HEK293 (cell line): ENCODE measurements at regions not wholly inside any gene's neighbourhood (a gene's known extent, or its start where the extent isn't known, plus 50 kb on each side); places are given as distances from the start of the nearest gene placed in this dataset.

Experiments
- AEBP2 ChIP-seq: fragments of 450-650 bp; formaldehyde crosslinking; IDR thresholded peaks from 2 replicates; pipeline ENCODE4 v1.5.1; 2016; ENCODE audit warnings: missing biosample characterization, missing genetic modification characterization, borderline replicate concordance
- BCL11B ChIP-seq: fragments of 450-650 bp; formaldehyde crosslinking; IDR thresholded peaks from 2 replicates; pipeline ENCODE4 v1.5.1; 2016; ENCODE audit warnings: low read depth, missing biosample characterization, missing genetic modification characterization
- EGR2 ChIP-seq: fragments of 450-650 bp; formaldehyde crosslinking; IDR thresholded peaks from 2 replicates; pipeline ENCODE4 v1.5.1; 2016; ENCODE audit warnings: low read depth, missing biosample characterization, missing genetic modification characterization
- PRDM1 ChIP-seq: fragments of 450-650 bp; formaldehyde crosslinking; IDR thresholded peaks from 2 replicates; pipeline ENCODE4; 2016; ENCODE audit warnings: missing biosample characterization, missing genetic modification characterization
- SCRT1 ChIP-seq: fragments of 450-650 bp; formaldehyde crosslinking; IDR thresholded peaks from 2 replicates; pipeline ENCODE4 v1.5.1; 2016; ENCODE audit warnings: missing biosample characterization, missing genetic modification characterization, borderline replicate concordance
- SETDB1 ChIP-seq: IDR thresholded peaks from one replicate; pipeline ENCODE4 v1.6.1; 2017; ENCODE audit warnings: mild to moderate bottlenecking, low read length, moderate library complexity, mixed read lengths; ENCODE audit not compliant: insufficient read length
- TCF7L2 ChIP-seq: IDR thresholded peaks from 2 replicates; pipeline ENCODE4 v1.6.1; 2011; ENCODE audit warnings: low read depth, mild to moderate bottlenecking, inconsistent platforms, low read length, moderate library complexity, borderline replicate concordance
- ZBTB17 ChIP-seq: fragments of 450-650 bp; formaldehyde crosslinking; IDR thresholded peaks from 2 replicates; pipeline ENCODE4 v1.5.1; 2016; ENCODE audit warnings: missing biosample characterization, missing genetic modification characterization
- ZBTB20 ChIP-seq: fragments of 450-650 bp; formaldehyde crosslinking; IDR thresholded peaks from 2 replicates; pipeline ENCODE4 v1.5.1; 2016; ENCODE audit warnings: missing biosample characterization, missing genetic modification characterization
- ZBTB44 ChIP-seq: fragments of 450-650 bp; IDR thresholded peaks from 2 replicates; pipeline ENCODE4 v1.5.1; 2018; ENCODE audit warnings: missing biosample characterization, mild to moderate bottlenecking, missing genetic modification characterization
- ZNF138 ChIP-seq: fragments of 450-650 bp; formaldehyde crosslinking; IDR thresholded peaks from 2 replicates; pipeline ENCODE4 v1.5.1; 2016; ENCODE audit warnings: missing biosample characterization, missing genetic modification characterization, borderline replicate concordance
- ZNF175 ChIP-seq: fragments of 450-650 bp; formaldehyde crosslinking; IDR thresholded peaks from 2 replicates; pipeline ENCODE4 v1.5.1; 2016; ENCODE audit warnings: missing biosample characterization, missing genetic modification characterization
- ZNF18 ChIP-seq: fragments of 450-650 bp; formaldehyde crosslinking; IDR thresholded peaks from 2 replicates; pipeline ENCODE4 v1.5.1; 2016; ENCODE audit warnings: missing biosample characterization, missing genetic modification characterization
- ZNF2 ChIP-seq: fragments of 450-650 bp; formaldehyde crosslinking; IDR thresholded peaks from 2 replicates; pipeline ENCODE4 v1.5.1; 2016; ENCODE audit warnings: missing biosample characterization, missing genetic modification characterization
- ZNF292 ChIP-seq: fragments of 450-650 bp; formaldehyde crosslinking; IDR thresholded peaks from 2 replicates; pipeline ENCODE4 v1.5.1; 2016; ENCODE audit warnings: low read depth, missing biosample characterization, missing genetic modification characterization, borderline replicate concordance
- ZNF302 ChIP-seq: fragments of 450-650 bp; formaldehyde crosslinking; IDR thresholded peaks from 2 replicates; pipeline ENCODE4 v1.5.1; 2016; ENCODE audit warnings: missing biosample characterization, missing genetic modification characterization, low read depth
- ZNF324 ChIP-seq: fragments of 450-650 bp; formaldehyde crosslinking; IDR thresholded peaks from 2 replicates; pipeline ENCODE4 v1.5.1; 2016; ENCODE audit warnings: missing biosample characterization, missing genetic modification characterization
- ZNF341 ChIP-seq: fragments of 450-650 bp; formaldehyde crosslinking; IDR thresholded peaks from 2 replicates; pipeline ENCODE4; 2016; ENCODE audit warnings: low read depth, missing biosample characterization, missing genetic modification characterization
- ZNF501 ChIP-seq: fragments of 450-650 bp; formaldehyde crosslinking; IDR thresholded peaks from 2 replicates; pipeline ENCODE4 v1.5.1; 2016; ENCODE audit warnings: missing biosample characterization, missing genetic modification characterization
- ZNF549 ChIP-seq: fragments of 450-650 bp; IDR thresholded peaks from 2 replicates; pipeline ENCODE4 v1.5.1; 2018; ENCODE audit warnings: missing biosample characterization, missing genetic modification characterization, mild to moderate bottlenecking, inconsistent platforms, moderate library complexity
- ZNF571 ChIP-seq: fragments of 450-650 bp; formaldehyde crosslinking; IDR thresholded peaks from 2 replicates; pipeline ENCODE4 v1.5.0; 2017; ENCODE audit warnings: missing biosample characterization, missing genetic modification characterization
- ZSCAN30 ChIP-seq: fragments of 450-650 bp; IDR thresholded peaks from 2 replicates; pipeline ENCODE4 v1.5.1; 2018; ENCODE audit warnings: missing biosample characterization, mild to moderate bottlenecking, missing genetic modification characterization, moderate library complexity
- TF ChIP-seq, protein P1 (sequence below): fragments of 450-650 bp; formaldehyde crosslinking; IDR thresholded peaks from 2 replicates; pipeline ENCODE4 v1.5.1; 2016; ENCODE audit warnings: missing biosample characterization, missing genetic modification characterization
- TF ChIP-seq, protein P2 (sequence below): fragments of 450-650 bp; formaldehyde crosslinking; IDR thresholded peaks from 2 replicates; pipeline ENCODE4 v1.5.1; 2016; ENCODE audit warnings: missing biosample characterization, missing genetic modification characterization
- TF ChIP-seq, protein P3 (sequence below): fragments of 450-650 bp; formaldehyde crosslinking; IDR thresholded peaks from 2 replicates; pipeline ENCODE4 v1.5.1; 2017; ENCODE audit warnings: missing biosample characterization, missing genetic modification characterization
- TF ChIP-seq, protein P4 (sequence below): fragments of 450-650 bp; formaldehyde crosslinking; IDR thresholded peaks from 2 replicates; pipeline ENCODE4 v1.5.0; 2017; ENCODE audit warnings: missing biosample characterization, missing genetic modification characterization, borderline replicate concordance

GRCh38 chr20:52031563-52032303 is 159.8 kb downstream of the ZFP64 start (continued):
- TF ChIP-seq, protein P1, sequence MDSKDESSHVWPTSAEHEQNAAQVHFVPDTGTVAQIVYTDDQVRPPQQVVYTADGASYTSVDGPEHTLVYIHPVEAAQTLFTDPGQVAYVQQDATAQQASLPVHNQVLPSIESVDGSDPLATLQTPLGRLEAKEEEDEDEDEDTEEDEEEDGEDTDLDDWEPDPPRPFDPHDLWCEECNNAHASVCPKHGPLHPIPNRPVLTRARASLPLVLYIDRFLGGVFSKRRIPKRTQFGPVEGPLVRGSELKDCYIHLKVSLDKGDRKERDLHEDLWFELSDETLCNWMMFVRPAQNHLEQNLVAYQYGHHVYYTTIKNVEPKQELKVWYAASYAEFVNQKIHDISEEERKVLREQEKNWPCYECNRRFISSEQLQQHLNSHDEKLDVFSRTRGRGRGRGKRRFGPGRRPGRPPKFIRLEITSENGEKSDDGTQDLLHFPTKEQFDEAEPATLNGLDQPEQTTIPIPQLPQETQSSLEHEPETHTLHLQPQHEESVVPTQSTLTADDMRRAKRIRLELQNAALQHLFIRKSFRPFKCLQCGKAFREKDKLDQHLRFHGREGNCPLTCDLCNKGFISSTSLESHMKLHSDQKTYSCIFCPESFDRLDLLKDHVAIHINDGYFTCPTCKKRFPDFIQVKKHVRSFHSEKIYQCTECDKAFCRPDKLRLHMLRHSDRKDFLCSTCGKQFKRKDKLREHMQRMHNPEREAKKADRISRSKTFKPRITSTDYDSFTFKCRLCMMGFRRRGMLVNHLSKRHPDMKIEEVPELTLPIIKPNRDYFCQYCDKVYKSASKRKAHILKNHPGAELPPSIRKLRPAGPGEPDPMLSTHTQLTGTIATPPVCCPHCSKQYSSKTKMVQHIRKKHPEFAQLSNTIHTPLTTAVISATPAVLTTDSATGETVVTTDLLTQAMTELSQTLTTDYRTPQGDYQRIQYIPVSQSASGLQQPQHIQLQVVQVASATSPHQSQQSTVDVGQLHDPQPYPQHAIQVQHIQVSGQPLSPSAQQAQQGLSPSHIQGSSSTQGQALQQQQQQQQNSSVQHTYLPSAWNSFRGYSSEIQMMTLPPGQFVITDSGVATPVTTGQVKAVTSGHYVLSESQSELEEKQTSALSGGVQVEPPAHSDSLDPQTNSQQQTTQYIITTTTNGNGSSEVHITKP (tag by site-specific recombination) = peak; percentile 91
- no peak for TF ChIP-seq PRDM1 (tag by site-specific recombination)
- TF ChIP-seq ZNF175 = no peak
- 0 out of 2 replicates have a peak, but pooled peaks have one; percentile 35 for TF ChIP-seq ZBTB20
- TF ChIP-seq ZBTB17 (tag by site-specific recombination) = 0 out of 2 replicates have a peak, but pooled peaks have one; percentile 34
- TF ChIP-seq ZNF324 (tag by site-specific recombination) = no peak
- no peak for TF ChIP-seq AEBP2 (tag by site-specific recombination)
- TF ChIP-seq ZNF18 (tag by site-specific recombination) = peak; percentile 93
- no peak for TF ChIP-seq BCL11B (tag by site-specific recombination)
- TF ChIP-seq ZNF341 (tag by site-specific recombination) = no peak
- no peak for TF ChIP-seq SETDB1
- TF ChIP-seq, protein P2, sequence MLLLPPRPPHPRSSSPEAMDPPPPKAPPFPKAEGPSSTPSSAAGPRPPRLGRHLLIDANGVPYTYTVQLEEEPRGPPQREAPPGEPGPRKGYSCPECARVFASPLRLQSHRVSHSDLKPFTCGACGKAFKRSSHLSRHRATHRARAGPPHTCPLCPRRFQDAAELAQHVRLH (tag by site-specific recombination) = no peak
- no peak for TF ChIP-seq ZNF549 (tag by site-specific recombination)
- TF ChIP-seq, protein P3, sequence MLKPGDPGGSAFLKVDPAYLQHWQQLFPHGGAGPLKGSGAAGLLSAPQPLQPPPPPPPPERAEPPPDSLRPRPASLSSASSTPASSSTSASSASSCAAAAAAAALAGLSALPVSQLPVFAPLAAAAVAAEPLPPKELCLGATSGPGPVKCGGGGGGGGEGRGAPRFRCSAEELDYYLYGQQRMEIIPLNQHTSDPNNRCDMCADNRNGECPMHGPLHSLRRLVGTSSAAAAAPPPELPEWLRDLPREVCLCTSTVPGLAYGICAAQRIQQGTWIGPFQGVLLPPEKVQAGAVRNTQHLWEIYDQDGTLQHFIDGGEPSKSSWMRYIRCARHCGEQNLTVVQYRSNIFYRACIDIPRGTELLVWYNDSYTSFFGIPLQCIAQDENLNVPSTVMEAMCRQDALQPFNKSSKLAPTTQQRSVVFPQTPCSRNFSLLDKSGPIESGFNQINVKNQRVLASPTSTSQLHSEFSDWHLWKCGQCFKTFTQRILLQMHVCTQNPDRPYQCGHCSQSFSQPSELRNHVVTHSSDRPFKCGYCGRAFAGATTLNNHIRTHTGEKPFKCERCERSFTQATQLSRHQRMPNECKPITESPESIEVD (tag by site-specific recombination) = peak; percentile 17; the same call in 1 of the 2 replicates
- no peak for TF ChIP-seq ZNF302 (tag by site-specific recombination)
- peak; percentile 83 for TF ChIP-seq TCF7L2
- TF ChIP-seq ZSCAN30 (tag by site-specific recombination) = no peak
- no peak for TF ChIP-seq ZNF2 (tag by site-specific recombination)
- TF ChIP-seq EGR2 (tag by site-specific recombination) = no peak
- TF ChIP-seq ZBTB44 (tag by site-specific recombination) = no peak
- TF ChIP-seq ZNF292 (tag by site-specific recombination) = no peak
- TF ChIP-seq ZNF571 = no peak
- TF ChIP-seq ZNF138 (tag by site-specific recombination) = no peak
- no peak for TF ChIP-seq SCRT1 (tag by site-specific recombination)
- no peak for TF ChIP-seq ZNF501 (tag by site-specific recombination)
- TF ChIP-seq, protein P4, sequence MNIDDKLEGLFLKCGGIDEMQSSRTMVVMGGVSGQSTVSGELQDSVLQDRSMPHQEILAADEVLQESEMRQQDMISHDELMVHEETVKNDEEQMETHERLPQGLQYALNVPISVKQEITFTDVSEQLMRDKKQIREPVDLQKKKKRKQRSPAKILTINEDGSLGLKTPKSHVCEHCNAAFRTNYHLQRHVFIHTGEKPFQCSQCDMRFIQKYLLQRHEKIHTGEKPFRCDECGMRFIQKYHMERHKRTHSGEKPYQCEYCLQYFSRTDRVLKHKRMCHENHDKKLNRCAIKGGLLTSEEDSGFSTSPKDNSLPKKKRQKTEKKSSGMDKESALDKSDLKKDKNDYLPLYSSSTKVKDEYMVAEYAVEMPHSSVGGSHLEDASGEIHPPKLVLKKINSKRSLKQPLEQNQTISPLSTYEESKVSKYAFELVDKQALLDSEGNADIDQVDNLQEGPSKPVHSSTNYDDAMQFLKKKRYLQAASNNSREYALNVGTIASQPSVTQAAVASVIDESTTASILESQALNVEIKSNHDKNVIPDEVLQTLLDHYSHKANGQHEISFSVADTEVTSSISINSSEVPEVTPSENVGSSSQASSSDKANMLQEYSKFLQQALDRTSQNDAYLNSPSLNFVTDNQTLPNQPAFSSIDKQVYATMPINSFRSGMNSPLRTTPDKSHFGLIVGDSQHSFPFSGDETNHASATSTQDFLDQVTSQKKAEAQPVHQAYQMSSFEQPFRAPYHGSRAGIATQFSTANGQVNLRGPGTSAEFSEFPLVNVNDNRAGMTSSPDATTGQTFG (tag by site-specific recombination) = no peak
